Activated naive CD4-positive, alpha-beta T cell treated with anti-CD3 and anti-CD28 coated beads, Interleukin-2, amount 10 ng/mL, durations not matched to agents 7 days and 5 days (primary cell): ENCODE measurements at regions not wholly inside any gene's neighbourhood (a gene's known extent, or its start where the extent isn't known, plus 50 kb on each side); places are given as distances from the start of the nearest gene placed in this dataset.

Source experiments
- CTCF ChIA-PET: fragments of 350-600 bp; sonication (Branson Sonifier 250); formaldehyde crosslinking; loops from one replicate; lab custom pipeline; 2021; ENCODE audit warnings: antibody characterized with exemption; lab: Charles Lee
- DNase-seq: peaks from one replicate; pipeline ENCODE4 v3.0.0-alpha.2; 2020
- H3K27ac Mint-ChIP-seq: one replicate; pipeline ENCODE4 v1.8.0; 2021; ENCODE audit warnings: mild to moderate bottlenecking, moderate library complexity, mixed read lengths
- H3K27me3 Mint-ChIP-seq: one replicate; pipeline ENCODE4 v1.8.0; 2021; ENCODE audit warnings: mild to moderate bottlenecking, mixed read lengths
- H3K36me3 Mint-ChIP-seq: one replicate; pipeline ENCODE4 v1.8.0; 2021; ENCODE audit warnings: mixed read lengths
- H3K4me1 Mint-ChIP-seq: one replicate; pipeline ENCODE4 v1.8.0; 2021; ENCODE audit warnings: mixed read lengths
- H3K4me3 Mint-ChIP-seq: one replicate; pipeline ENCODE4 v1.8.0; 2021; ENCODE audit warnings: mild to moderate bottlenecking, moderate library complexity, mixed read lengths
- H3K9me3 Mint-ChIP-seq: one replicate; pipeline ENCODE4 v1.8.0; 2021; ENCODE audit warnings: mixed read lengths

DNA sequence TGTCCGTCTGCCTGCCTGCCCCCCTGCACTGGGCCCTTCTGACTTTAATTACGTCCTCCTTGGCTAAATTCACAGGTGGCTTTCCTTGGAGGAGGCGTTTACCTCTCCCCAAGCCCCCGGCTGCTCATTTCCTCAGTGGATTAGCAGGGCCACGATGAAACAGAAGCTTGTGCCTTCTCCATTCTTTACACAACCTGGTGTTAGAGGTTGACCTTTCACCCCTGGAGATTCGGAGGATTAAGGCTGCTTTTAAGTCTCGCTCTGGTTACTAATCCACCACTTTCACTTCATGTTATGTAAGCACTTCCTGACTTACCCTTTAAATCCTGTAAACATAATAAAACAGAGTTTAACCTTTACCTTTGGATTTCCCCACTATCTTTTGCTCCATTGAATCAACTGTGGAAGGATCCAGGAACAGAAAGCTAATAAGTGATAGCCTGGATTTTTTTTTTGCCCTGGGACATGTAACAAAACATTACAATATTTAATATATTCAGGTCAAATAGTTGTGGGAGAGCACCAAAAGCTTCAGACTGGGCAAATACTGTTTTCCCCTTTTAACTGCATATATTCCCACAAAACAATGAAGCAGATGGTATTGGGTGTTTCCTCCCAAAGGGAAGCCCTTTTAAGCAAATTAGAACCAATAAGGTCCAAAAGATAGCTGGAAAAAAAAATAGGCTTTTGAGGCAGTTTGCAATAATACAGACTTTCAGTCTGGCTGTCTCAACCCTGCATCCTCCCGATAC lies 370.2 kb downstream of the EN1 start:
- Mint-ChIP-seq H3K36me3 (no peaks in the 10 kb centered on the region), H3K4me3 (no peak overlapping the region), H3K27ac (no peak overlapping the region), H3K9me3 (no peaks in the 10 kb centered on the region), H3K27me3 (no peaks in the 10 kb centered on the region), H3K4me1 (no peaks in the 10 kb centered on the region)
- no peak for DNase-seq
- CTCF ChIA-PET: no interaction called here

GRCh38 chr2:118475622-118476205 lies 371.7 kb downstream of the EN1 start:
- H3K9me3 Mint-ChIP-seq: no peaks in the 10 kb centered on the region
- H3K4me1 Mint-ChIP-seq: no peaks in the 10 kb centered on the region
- H3K27ac Mint-ChIP-seq: no peak overlapping the region
- CTCF ChIA-PET: no interaction called here
- DNase-seq: no peak
- H3K36me3 Mint-ChIP-seq: no peaks in the 10 kb centered on the region
- no peaks in the 10 kb centered on the region for H3K27me3 Mint-ChIP-seq
- no peak overlapping the region for H3K4me3 Mint-ChIP-seq

DNA sequence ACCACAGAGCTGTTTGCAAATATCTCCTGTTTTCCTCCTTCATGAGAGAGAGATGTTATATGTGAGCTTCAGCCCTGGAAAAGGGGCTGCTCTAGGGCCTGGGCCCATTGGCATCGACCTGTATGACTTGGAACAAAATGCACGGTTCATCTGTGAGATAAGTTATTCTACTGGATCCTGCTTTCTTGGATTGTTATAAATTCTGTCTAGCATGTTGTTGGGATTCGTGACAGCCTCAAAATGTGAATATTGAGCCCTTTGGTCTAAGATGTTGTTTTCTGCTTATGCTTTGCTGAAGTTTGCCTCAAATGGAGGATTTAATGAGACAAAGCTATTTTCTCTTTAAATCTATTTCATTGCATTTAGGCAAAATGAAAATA lies 372.9 kb downstream of the EN1 start:
- Mint-ChIP-seq H3K9me3 (no peaks in the 10 kb centered on the region), H3K36me3 (no peaks in the 10 kb centered on the region), H3K27ac (no peak overlapping the region), H3K4me1 (no peaks in the 10 kb centered on the region), H3K4me3 (no peak overlapping the region), H3K27me3 (no peaks in the 10 kb centered on the region)
- CTCF ChIA-PET: no interaction called here
- DNase-seq: no peak

- H3K27me3 Mint-ChIP-seq: no peaks in the 10 kb centered on the region
- no peaks in the 10 kb centered on the region for H3K4me1 Mint-ChIP-seq
- H3K36me3 Mint-ChIP-seq: no peaks in the 10 kb centered on the region
- H3K9me3 Mint-ChIP-seq: no peaks in the 10 kb centered on the region
- no peak overlapping the region for H3K4me3 Mint-ChIP-seq
- no peak overlapping the region for H3K27ac Mint-ChIP-seq
- CTCF ChIA-PET: no interaction called here
- no peak for DNase-seq
Measured at GRCh38 chr2:118473846-118474540, 373.5 kb downstream of the EN1 start.

- Mint-ChIP-seq H3K4me3 (no peak overlapping the region), H3K36me3 (no peaks in the 10 kb centered on the region), H3K27ac (no peak overlapping the region), H3K27me3 (no peaks in the 10 kb centered on the region), H3K4me1 (no peaks in the 10 kb centered on the region), H3K9me3 (no peaks in the 10 kb centered on the region)
- no peak for DNase-seq
- CTCF ChIA-PET: no interaction called here
Measured at GRCh38 chr2:118473241-118473640, 374.2 kb downstream of the EN1 start.

DNA sequence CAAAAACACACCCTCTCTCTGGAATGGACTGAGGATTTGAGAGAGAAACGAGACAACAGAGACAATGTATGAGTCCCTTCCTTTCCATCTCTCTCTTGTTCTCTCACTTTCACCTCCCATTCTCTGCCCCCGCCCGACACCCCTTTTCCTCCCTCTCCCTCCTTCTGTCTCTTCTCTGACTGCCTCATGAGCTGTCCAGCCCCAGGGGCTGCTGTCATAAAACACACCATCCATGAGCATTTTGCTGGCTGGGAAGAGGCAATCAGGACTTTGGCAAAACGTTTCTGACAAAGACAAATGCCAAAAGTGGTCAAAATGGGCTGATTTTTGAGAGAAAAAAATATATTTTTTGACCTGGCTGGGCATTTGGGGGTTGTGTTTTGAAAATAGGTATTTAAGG lies 377.2 kb downstream of the EN1 start:
- DNase-seq: no peak
- Mint-ChIP-seq H3K4me3 (no peak overlapping the region), H3K27me3 (no peaks in the 10 kb centered on the region), H3K9me3 (no peaks in the 10 kb centered on the region), H3K36me3 (no peaks in the 10 kb centered on the region), H3K27ac (no peak overlapping the region), H3K4me1 (no peaks in the 10 kb centered on the region)
- CTCF ChIA-PET: no interaction called here

DNA sequence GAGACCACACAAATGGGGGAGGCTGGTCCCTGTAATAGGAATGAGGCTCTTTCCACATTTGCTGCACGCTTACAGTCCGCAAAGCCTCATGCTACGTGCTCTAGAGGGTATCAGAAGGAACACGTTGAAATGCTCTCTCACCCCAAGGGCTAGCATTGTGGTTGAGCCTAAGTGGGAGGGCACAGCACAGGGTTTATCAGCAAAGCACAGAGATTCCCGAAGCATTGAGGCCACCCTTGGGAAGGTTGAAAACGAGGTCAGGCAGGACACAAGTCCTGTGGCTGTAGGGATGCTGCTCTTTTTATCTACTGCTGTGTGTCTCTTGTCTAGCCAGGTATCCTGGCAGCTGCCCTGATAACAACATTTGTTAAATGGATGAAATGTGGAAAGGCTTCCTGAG lies 378.3 kb downstream of the EN1 start:
- H3K4me1 Mint-ChIP-seq: no peaks in the 10 kb centered on the region
- H3K9me3 Mint-ChIP-seq: no peaks in the 10 kb centered on the region
- H3K27me3 Mint-ChIP-seq: peaks cover 4% of the 10 kb centered on the region
- H3K27ac Mint-ChIP-seq: no peak overlapping the region
- no peak overlapping the region for H3K4me3 Mint-ChIP-seq
- CTCF ChIA-PET: no interaction called here
- no peaks in the 10 kb centered on the region for H3K36me3 Mint-ChIP-seq
- DNase-seq: no peak

- H3K9me3 Mint-ChIP-seq: no peaks in the 10 kb centered on the region
- CTCF ChIA-PET: no interaction called here
Measured at GRCh38 chr2:118464546-118465265, 376.4 kb downstream of the INSIG2 start.

GRCh38 chr2:118464046-118464445 lies 375.8 kb downstream of the INSIG2 start:
- CTCF ChIA-PET: no interaction called here
- H3K9me3 Mint-ChIP-seq: no peaks in the 10 kb centered on the region
- no peaks in the 10 kb centered on the region for H3K4me1 Mint-ChIP-seq
- H3K4me3 Mint-ChIP-seq: no peak overlapping the region
- H3K27ac Mint-ChIP-seq: no peak overlapping the region
- peaks cover 6% of the 10 kb centered on the region for H3K27me3 Mint-ChIP-seq
- DNase-seq: no peak
- no peaks in the 10 kb centered on the region for H3K36me3 Mint-ChIP-seq

More at GRCh38 chr2:118464546-118465265, 376.4 kb downstream of the INSIG2 start:
- no peaks in the 10 kb centered on the region for H3K36me3 Mint-ChIP-seq
- H3K27ac Mint-ChIP-seq: no peak overlapping the region
- no peak overlapping the region for H3K4me3 Mint-ChIP-seq
- no peaks in the 10 kb centered on the region for H3K4me1 Mint-ChIP-seq
- DNase-seq: no peak
- peaks cover 6% of the 10 kb centered on the region for H3K27me3 Mint-ChIP-seq

GRCh38 chr2:118460425-118460824 lies 372.2 kb downstream of the INSIG2 start:
- CTCF ChIA-PET: no interaction called here
- Mint-ChIP-seq H3K27me3 (peaks cover 9% of the 10 kb centered on the region), H3K27ac (no peak overlapping the region), H3K4me1 (no peaks in the 10 kb centered on the region), H3K9me3 (no peaks in the 10 kb centered on the region), H3K36me3 (no peaks in the 10 kb centered on the region), H3K4me3 (no peak overlapping the region)
- no peak for DNase-seq

- Mint-ChIP-seq H3K9me3 (no peaks in the 10 kb centered on the region), H3K27me3 (peaks cover 8% of the 10 kb centered on the region), H3K4me3 (no peak overlapping the region), H3K36me3 (no peaks in the 10 kb centered on the region), H3K27ac (no peak overlapping the region), H3K4me1 (no peaks in the 10 kb centered on the region)
- CTCF ChIA-PET: no interaction called here
- DNase-seq: no peak
Measured at GRCh38 chr2:118459426-118459825, 371.2 kb downstream of the INSIG2 start.

DNA sequence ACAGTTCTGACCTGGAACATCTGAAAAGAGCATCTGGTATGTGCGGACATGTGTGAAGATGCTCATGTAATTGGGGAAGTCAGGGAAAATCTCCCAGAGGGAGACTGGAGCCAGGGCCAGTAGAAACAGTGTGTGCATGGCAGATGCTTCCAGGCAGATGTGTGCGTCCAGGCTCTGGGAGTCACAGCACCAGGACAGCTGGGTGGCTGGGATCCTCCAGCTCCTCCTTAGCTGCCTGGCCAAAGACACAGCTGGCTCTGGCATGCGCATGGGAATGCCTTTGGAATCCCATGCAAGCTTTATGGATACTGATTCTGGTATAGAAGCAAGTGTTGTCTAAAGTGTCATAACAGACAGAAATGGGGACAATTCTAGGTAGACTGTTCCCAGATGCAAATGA lies 369.7 kb downstream of the INSIG2 start:
- H3K27me3 Mint-ChIP-seq: peaks cover 3% of the 10 kb centered on the region
- H3K27ac Mint-ChIP-seq: no peak overlapping the region
- no peak for DNase-seq
- no peaks in the 10 kb centered on the region for H3K36me3 Mint-ChIP-seq
- CTCF ChIA-PET: no interaction called here
- no peaks in the 10 kb centered on the region for H3K9me3 Mint-ChIP-seq
- H3K4me3 Mint-ChIP-seq: no peak overlapping the region
- no peaks in the 10 kb centered on the region for H3K4me1 Mint-ChIP-seq

- Mint-ChIP-seq H3K4me3 (no peak overlapping the region), H3K4me1 (no peaks in the 10 kb centered on the region), H3K27ac (no peak overlapping the region), H3K9me3 (no peaks in the 10 kb centered on the region), H3K36me3 (no peaks in the 10 kb centered on the region), H3K27me3 (peaks cover 4% of the 10 kb centered on the region)
- CTCF ChIA-PET: no interaction called here
- no peak for DNase-seq
Measured at GRCh38 chr2:118449401-118449800, 361.1 kb downstream of the INSIG2 start.

GRCh38 chr2:118443596-118443995 lies 355.3 kb downstream of the INSIG2 start:
- H3K36me3 Mint-ChIP-seq: no peaks in the 10 kb centered on the region
- no peak for DNase-seq

More at GRCh38 chr2:118443596-118443995, 355.3 kb downstream of the INSIG2 start:
- H3K4me3 Mint-ChIP-seq: no peak overlapping the region
- H3K27me3 Mint-ChIP-seq: no peaks in the 10 kb centered on the region
- H3K27ac Mint-ChIP-seq: no peak overlapping the region
- CTCF ChIA-PET: no interaction called here
- no peaks in the 10 kb centered on the region for H3K9me3 Mint-ChIP-seq
- H3K4me1 Mint-ChIP-seq: no peaks in the 10 kb centered on the region
